Middle frontal gyrus (tissue), 1 donor: ENCODE measurements at regions not wholly inside any gene's neighbourhood (a gene's known extent, or its start where the extent isn't known, plus 50 kb on each side); places are given as distances from the start of the nearest gene placed in this dataset.
"Not testable (repeated sequence)": the region's sequence is repeated elsewhere in the genome, so short reads cannot be mapped to it uniquely, and the experiment has no call there.

Source experiments
- DNase-seq: peaks from one replicate; pipeline ENCODE4 v3.0.0-alpha.2; 2015; ENCODE audit warnings: low spot score; ENCODE audit errors: extremely low spot score

- no peak for DNase-seq
These were observed 217.0 kb upstream of the ZNF521 start for GRCh38 chr18:25568986-25569385.

- no peak for DNase-seq
These were observed 212.1 kb upstream of the ZNF521 start for GRCh38 chr18:25563816-25564683.

- DNase-seq, result no peak
These were observed 211.4 kb upstream of the ZNF521 start for GRCh38 chr18:25563346-25563745.

- DNase-seq, result no peak
These were observed 210.0 kb upstream of the ZNF521 start for GRCh38 chr18:25561918-25562317.

GRCh38 chr18:25560369-25560768, 208.4 kb upstream of the ZNF521 start:
- no peak for DNase-seq

- no peak for DNase-seq
These were observed 205.0 kb upstream of the ZNF521 start for GRCh38 chr18:25557011-25557410.

GRCh38 chr18:25553631-25554263, 201.8 kb upstream of the ZNF521 start:
- no peak for DNase-seq

GRCh38 chr18:25544546-25545287, 192.8 kb upstream of the ZNF521 start:
- DNase-seq, result no peak

GRCh38 chr18:25538175-25538922, 186.4 kb upstream of the ZNF521 start:
- no peak for DNase-seq

GRCh38 chr18:25535495-25535894, 183.5 kb upstream of the ZNF521 start:
- no peak for DNase-seq

- DNase-seq, result no peak
These were observed 182.4 kb upstream of the ZNF521 start for GRCh38 chr18:25534401-25534800.

GRCh38 chr18:25533218-25533617, 181.3 kb upstream of the ZNF521 start:
- no peak for DNase-seq

- DNase-seq, result no peak
These were observed 179.2 kb upstream of the ZNF521 start for GRCh38 chr18:25531207-25531606.

GRCh38 chr18:25525789-25526188, 173.8 kb upstream of the ZNF521 start:
- DNase-seq, result not testable (repeated sequence)

GRCh38 chr18:25518716-25519053, 166.7 kb upstream of the ZNF521 start:
- no peak for DNase-seq

GRCh38 chr18:25517881-25518715, 166.1 kb upstream of the ZNF521 start:
- DNase-seq, result no peak

- no peak for DNase-seq
These were observed 165.0 kb upstream of the ZNF521 start for GRCh38 chr18:25516747-25517498.

- DNase-seq, result no peak
These were observed 164.2 kb upstream of the ZNF521 start for GRCh38 chr18:25516121-25516520.

- no peak for DNase-seq
These were observed 158.1 kb upstream of the ZNF521 start for GRCh38 chr18:25510096-25510495.

GRCh38 chr18:25503567-25504081, 151.7 kb upstream of the ZNF521 start:
- DNase-seq, result peak; percentile 33
